Stomach (tissue), 8 donors: ENCODE measurements at regions not wholly inside any gene's neighbourhood (a gene's known extent, or its start where the extent isn't known, plus 50 kb on each side); places are given as distances from the start of the nearest gene placed in this dataset.

Experiments used
- DNase-seq, 2 donors: peaks; one replicate each; pipeline versions ENCODE4 v3.0.0 to v3.0.0-alpha.2; 2013 to 2019
- H3K27ac ChIP-seq, 5 donors: fragments of 200-600 bp in 4 of 5; sonication (generic) in 4 of 5; one replicate each; pipeline ENCODE4 v1.5.1; 2013 to 2019; ENCODE audit warnings: mild to moderate bottlenecking in 1 of 5, moderate library complexity in 1 of 5
- H3K27me3 ChIP-seq, 3 donors: fragments of 200-600 bp; sonication (generic); one replicate each; pipeline ENCODE4 v1.5.1; 2017 to 2019; ENCODE audit warnings: mixed run types in 1 of 3
- H3K36me3 ChIP-seq, 4 donors: fragments of 200-600 bp; sonication (generic); 1 replicate in 3 of 4; 2 replicates in 1 of 4; pipeline ENCODE4 v1.5.1; 2016 to 2019
- H3K4me1 ChIP-seq, 4 donors: fragments of 200-600 bp; sonication (generic); one replicate each; pipeline ENCODE4 v1.5.1; 2016 to 2019
- H3K4me3 ChIP-seq, 4 donors: fragments of 200-600 bp; sonication (generic) in 3 of 4; one replicate each; pipeline ENCODE4 v1.5.1; 2016 to 2019; ENCODE audit warnings: mild to moderate bottlenecking in 1 of 4
- H3K9me3 ChIP-seq, 4 donors: fragments of 200-600 bp; sonication (generic); one replicate each; pipeline ENCODE4 v1.5.1; 2016 to 2019
- EP300 ChIP-seq: sonication (generic); formaldehyde crosslinking; IDR thresholded peaks from one replicate; pipeline ENCODE4 v1.6.1; 2017; ENCODE audit warnings: antibody characterized with exemption
- POLR2A ChIP-seq, 4 donors: fragments of 450-650 bp; IDR thresholded peaks; one replicate each; pipeline ENCODE4 v1.6.1; 2016; ENCODE audit warnings: antibody characterized with exemption in 4 of 4, control low read depth in 2 of 4, mild to moderate bottlenecking in 1 of 4, moderate library complexity in 1 of 4
- POLR2AphosphoS5 ChIP-seq, 3 donors: sonication (generic); formaldehyde crosslinking; IDR thresholded peaks; one replicate each; pipeline ENCODE4 v1.6.1; 2016; ENCODE audit warnings: antibody characterized with exemption in 3 of 3
- WGBS, 5 donors: extraction: QIAGEN DNeasy Blood & Tissue Kit in 3 of 5; methylation state at CpG; one replicate each; pipeline versions ENCODE4 v1.1.5 to v1.1.7; 2013 to 2018; 5-methylcytosine and 5-hydroxymethylcytosine counted together
- intact Hi-C: fragments of 100-400 bp; cut with DNase I; formaldehyde crosslinking; loops from one replicate; pipeline ENCODE4 v1.15.1; 2023; ENCODE audit warnings: low total_unique reads
- TF ChIP-seq, protein P1 (sequence below), 7 experiments: fragments of 450-650 bp in 4 of 7; fragments of 200-600 bp in 3 of 7; sonication (generic) in 3 of 7; IDR thresholded peaks; one replicate each; pipeline ENCODE4 v1.5.1; 2016 to 2019; ENCODE audit warnings: antibody characterized with exemption in 7 of 7, control low read depth in 2 of 7, mild to moderate bottlenecking in 1 of 7
- donor health status: healthy with polysubstance abuse.
- donor health status: Bipolar disorder and iron deficiency.
- donor health status: healthy.

DNA sequence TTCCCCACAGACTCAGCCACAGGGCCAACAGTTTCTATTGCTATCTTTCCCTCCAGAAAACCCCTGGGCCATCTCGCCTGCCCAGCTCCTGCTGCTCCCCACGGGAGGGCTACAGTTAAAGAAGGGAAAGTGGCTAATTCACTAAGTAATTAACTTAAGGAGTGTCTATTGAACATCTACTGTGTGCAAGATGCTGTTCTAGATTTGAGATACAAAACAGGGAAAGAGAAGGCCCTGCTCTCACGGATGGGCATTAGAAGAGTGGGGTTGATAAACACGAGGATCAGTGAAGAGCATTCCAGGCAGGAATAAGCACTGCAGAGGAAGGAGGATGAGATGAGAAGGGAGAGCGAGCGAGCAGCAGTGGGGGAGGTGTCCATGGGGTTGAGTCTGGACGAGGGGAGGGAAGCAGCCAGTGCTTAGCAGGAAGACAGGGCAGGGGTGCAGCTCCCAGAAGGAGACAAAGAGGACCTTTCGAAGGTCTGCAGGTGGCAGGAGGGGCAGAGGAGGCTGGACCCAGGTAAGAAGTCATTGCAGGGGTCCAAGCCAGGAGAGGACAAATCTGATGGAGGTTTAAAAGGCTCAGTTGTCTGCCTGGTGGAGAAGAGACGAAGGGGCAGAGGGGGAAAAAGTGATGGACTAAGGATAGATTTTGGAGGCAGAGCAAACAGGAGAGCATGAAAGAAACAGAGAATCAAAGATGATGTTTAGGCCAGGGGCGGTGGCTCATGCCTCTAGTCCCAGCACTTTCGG lies 64.7 kb downstream of the KLF15 start:
- Histone ChIP-seq H3K36me3 (no peaks in the 10 kb centered on the region), H3K4me1 (peaks cover 10 to 18% (median 11%) of the 10 kb centered on the region in 4 donors), H3K27ac (no peak overlapping the region), H3K4me3 (no peak overlapping the region), H3K27me3 (peaks cover 0 to 15% (median 4%) of the 10 kb centered on the region in 3 donors), H3K9me3 (no peaks in the 10 kb centered on the region)
- no peak for DNase-seq
- TF ChIP-seq EP300 (no peak), POLR2A (IDR thresholded peaks at IDR 0.05) (no peak), POLR2AphosphoS5 (IDR thresholded peaks at IDR 0.05) (no peak)
- TF ChIP-seq, protein P1, sequence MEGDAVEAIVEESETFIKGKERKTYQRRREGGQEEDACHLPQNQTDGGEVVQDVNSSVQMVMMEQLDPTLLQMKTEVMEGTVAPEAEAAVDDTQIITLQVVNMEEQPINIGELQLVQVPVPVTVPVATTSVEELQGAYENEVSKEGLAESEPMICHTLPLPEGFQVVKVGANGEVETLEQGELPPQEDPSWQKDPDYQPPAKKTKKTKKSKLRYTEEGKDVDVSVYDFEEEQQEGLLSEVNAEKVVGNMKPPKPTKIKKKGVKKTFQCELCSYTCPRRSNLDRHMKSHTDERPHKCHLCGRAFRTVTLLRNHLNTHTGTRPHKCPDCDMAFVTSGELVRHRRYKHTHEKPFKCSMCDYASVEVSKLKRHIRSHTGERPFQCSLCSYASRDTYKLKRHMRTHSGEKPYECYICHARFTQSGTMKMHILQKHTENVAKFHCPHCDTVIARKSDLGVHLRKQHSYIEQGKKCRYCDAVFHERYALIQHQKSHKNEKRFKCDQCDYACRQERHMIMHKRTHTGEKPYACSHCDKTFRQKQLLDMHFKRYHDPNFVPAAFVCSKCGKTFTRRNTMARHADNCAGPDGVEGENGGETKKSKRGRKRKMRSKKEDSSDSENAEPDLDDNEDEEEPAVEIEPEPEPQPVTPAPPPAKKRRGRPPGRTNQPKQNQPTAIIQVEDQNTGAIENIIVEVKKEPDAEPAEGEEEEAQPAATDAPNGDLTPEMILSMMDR (IDR thresholded peaks at IDR 0.05) = no peak
- intact Hi-C loops = no loop called here
- 78 to 84% (median 81%) methylated on average over 11 of the region's 11 CpGs for WGBS, 5 donors

DNA sequence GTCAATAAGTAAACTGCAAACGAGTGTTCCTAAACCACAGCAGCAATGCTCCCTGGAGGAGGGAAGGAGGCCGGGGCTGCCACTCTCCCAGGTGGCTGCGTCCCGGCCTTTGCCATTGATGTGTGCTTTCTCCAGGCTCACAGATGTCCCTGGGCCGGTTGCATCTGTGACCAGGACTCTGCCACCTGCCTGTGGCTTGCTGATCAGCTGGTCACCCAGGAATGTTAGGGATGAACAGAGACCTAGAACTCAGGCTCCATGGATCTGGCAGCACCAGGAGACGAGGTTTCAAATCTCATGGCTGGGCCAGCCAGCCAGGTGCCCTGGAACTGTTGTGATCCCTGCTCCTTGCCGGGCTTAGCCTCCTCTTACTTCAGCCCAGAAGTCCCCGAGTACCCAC lies 65.7 kb downstream of the KLF15 start:
- no peak overlapping the region for H3K27ac ChIP-seq
- H3K27me3 ChIP-seq = peaks cover 0 to 21% (median 4%) of the 10 kb centered on the region in 3 donors
- peaks cover 17 to 27% (median 20%) of the 10 kb centered on the region in 4 donors for H3K4me1 ChIP-seq
- 74 to 84% (median 78%) methylated on average over 8 of the region's 8 CpGs for WGBS, 5 donors
- TF ChIP-seq EP300 (no peak), POLR2AphosphoS5 (IDR thresholded peaks at IDR 0.05) (no peak), POLR2A (IDR thresholded peaks at IDR 0.05) (no peak)
- TF ChIP-seq, protein P1 (IDR thresholded peaks at IDR 0.05) = no peak
- intact Hi-C loops = no loop called here
- no peak overlapping the region for H3K4me3 ChIP-seq
- H3K36me3 ChIP-seq = no peaks in the 10 kb centered on the region
- no peak for DNase-seq
- H3K9me3 ChIP-seq = no peaks in the 10 kb centered on the region

DNA sequence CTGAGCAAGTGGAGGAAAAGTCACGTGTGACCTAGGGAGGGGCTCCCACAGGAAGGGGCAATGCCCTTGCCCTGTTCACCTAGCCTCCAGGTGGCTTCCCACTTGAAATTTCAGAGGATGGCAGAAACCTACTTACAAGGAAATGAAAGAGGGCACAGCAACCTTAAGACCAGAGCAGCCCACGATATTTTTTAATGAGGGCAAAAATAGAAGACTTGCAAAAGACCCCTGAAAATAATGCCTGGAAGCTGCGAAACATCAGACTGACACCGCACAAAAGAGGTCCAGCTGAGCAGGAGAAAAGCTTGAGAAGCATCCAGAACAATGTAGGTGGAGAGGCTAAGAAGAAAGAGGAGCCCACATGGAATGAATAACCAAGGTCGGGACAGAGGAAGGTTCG lies 66.1 kb downstream of the KLF15 start:
- H3K4me1 ChIP-seq = peaks cover 17 to 27% (median 22%) of the 10 kb centered on the region in 4 donors
- no peak for TF ChIP-seq POLR2AphosphoS5 (IDR thresholded peaks at IDR 0.05)
- TF ChIP-seq POLR2A (IDR thresholded peaks at IDR 0.05) = no peak
- TF ChIP-seq, protein P1 (IDR thresholded peaks at IDR 0.05) = no peak
- no peak for TF ChIP-seq EP300
- DNase-seq = no peak
- H3K27ac ChIP-seq = no peak overlapping the region
- no peaks in the 10 kb centered on the region for H3K36me3 ChIP-seq
- WGBS, 5 donors = 82 to 88% (median 86%) methylated on average over 6 of the region's 6 CpGs
- intact Hi-C loops = no loop called here
- no peak overlapping the region for H3K4me3 ChIP-seq
- H3K27me3 ChIP-seq = peaks cover 0 to 26% (median 4%) of the 10 kb centered on the region in 3 donors
- H3K9me3 ChIP-seq = no peaks in the 10 kb centered on the region

DNA sequence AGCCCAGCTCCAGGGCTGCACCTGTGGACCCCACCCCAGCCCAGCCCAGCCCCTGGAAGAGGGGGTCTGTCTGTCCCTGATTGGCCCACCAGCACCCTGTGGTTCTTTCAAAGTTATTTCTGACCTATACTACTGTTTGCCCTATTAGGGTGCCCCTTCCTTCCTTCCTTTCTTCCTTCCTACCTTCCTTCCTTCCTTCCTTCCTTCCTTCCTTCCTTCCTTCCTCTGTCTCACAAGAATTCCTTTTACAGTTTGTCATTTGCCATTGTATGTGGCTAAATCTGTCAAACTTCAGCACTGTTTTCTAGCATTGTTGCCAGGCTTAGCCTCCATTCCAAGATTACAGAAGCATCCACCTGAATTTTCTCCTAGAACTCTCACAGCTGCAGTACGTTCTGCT lies 66.9 kb downstream of the KLF15 start:
- Histone ChIP-seq H3K4me1 (peaks cover 17 to 27% (median 22%) of the 10 kb centered on the region in 4 donors), H3K36me3 (no peaks in the 10 kb centered on the region), H3K27ac (no peak overlapping the region), H3K9me3 (no peaks in the 10 kb centered on the region), H3K4me3 (no peak overlapping the region), H3K27me3 (peaks cover 0 to 27% (median 4%) of the 10 kb centered on the region in 3 donors)
- DNase-seq = no peak
- TF ChIP-seq, protein P1 (IDR thresholded peaks at IDR 0.05) = no peak
- TF ChIP-seq POLR2A (IDR thresholded peaks at IDR 0.05) (no peak), EP300 (no peak), POLR2AphosphoS5 (IDR thresholded peaks at IDR 0.05) (no peak)
- 39 to 73% (median 63%) methylated on average over 1 of the region's 1 CpG for WGBS, 5 donors
- intact Hi-C loops = no loop called here
